Cardiac fibroblast (primary cell): ENCODE measurements at regions not wholly inside any gene's neighbourhood (a gene's known extent, or its start where the extent isn't known, plus 50 kb on each side); places are given as distances from the start of the nearest gene placed in this dataset.

Experiments
- DNase-seq, 2 donors: peaks; one replicate each; pipeline versions ENCODE4 v3.0.0 to v3.0.0-alpha.2; 2010; ENCODE audit warnings: low read depth in 2 of 2
- H3K4me3 ChIP-seq, 2 donors: replicated peaks in 1 of 2; 1 replicate in 1 of 2; 2 replicates in 1 of 2; pipeline ENCODE4 v1.5.1; 2011; ENCODE audit warnings: low read depth in 2 of 2, low read length in 2 of 2, mild to moderate bottlenecking in 2 of 2, moderate library complexity in 1 of 2
- CTCF ChIP-seq: IDR thresholded peaks from one replicate; pipeline ENCODE4 v1.5.1; 2011; ENCODE audit warnings: low read depth, mild to moderate bottlenecking, low read length, inconsistent platforms

- DNase-seq, result no peak
- H3K4me3 ChIP-seq, result no peak overlapping the region
- TF ChIP-seq CTCF, result no peak
Observed at GRCh38 chr3:177354466-177354865, 157.2 kb upstream of the TBL1XR1 start.

GRCh38 chr3:177356113-177356512, 158.8 kb upstream of the TBL1XR1 start:
- no peak for DNase-seq
- TF ChIP-seq CTCF, result no peak

GRCh38 chr3:177356952-177357351, 159.7 kb upstream of the TBL1XR1 start:
- no peak overlapping the region for H3K4me3 ChIP-seq
- peak in 1 of 2 donors; percentile 31 for DNase-seq
- TF ChIP-seq CTCF, result no peak

More at GRCh38 chr3:177356113-177356512, 158.8 kb upstream of the TBL1XR1 start:
- no peak overlapping the region for H3K4me3 ChIP-seq

- peak overlapping the region in 1 of 2 donors; percentile 30 for H3K4me3 ChIP-seq
- no peak for TF ChIP-seq CTCF
- peak; percentile 83 to 94 for DNase-seq
Observed at GRCh38 chr3:177357352-177358090, 160.2 kb upstream of the TBL1XR1 start.

- H3K4me3 ChIP-seq, result peak overlapping the region in 1 of 2 donors; percentile 30
- TF ChIP-seq CTCF, result no peak
- peak; percentile 94 to 96 for DNase-seq
Observed at GRCh38 chr3:177358091-177358976, 161.1 kb upstream of the TBL1XR1 start.

GRCh38 chr3:177358977-177359592, 161.8 kb upstream of the TBL1XR1 start:
- DNase-seq, result peak in 1 of 2 donors; percentile 27
- TF ChIP-seq CTCF, result no peak
- no peak overlapping the region for H3K4me3 ChIP-seq
